Heart left ventricle (tissue), 13 donors: ENCODE measurements at regions not wholly inside any gene's neighbourhood (a gene's known extent, or its start where the extent isn't known, plus 50 kb on each side); places are given as distances from the start of the nearest gene placed in this dataset.

Experiments used
- CTCF ChIP-seq, 12 donors: fragments of 200-600 bp; sonication (generic) in 4 of 12; IDR thresholded peaks; one replicate each; pipeline versions ENCODE4 v1.5.0 to v1.8.0; 2018 to 2022; ENCODE audit warnings: antibody characterized with exemption in 12 of 12, mild to moderate bottlenecking in 5 of 12
- POLR2A ChIP-seq, 2 donors: fragments of 450-650 bp; IDR thresholded peaks; one replicate each; pipeline ENCODE4 v1.6.1; 2017; ENCODE audit warnings: antibody characterized with exemption in 2 of 2, mild to moderate bottlenecking in 2 of 2, moderate library complexity in 2 of 2
- donor health status: ischemic (EF 13 %, LVEDD 7.1; RV severe dilation, severe dysfunction).
- donor health status: DM: no; HTN: yes; CAD: no.
- donor health status: DM: no; HTN: no; CAD: no.
- donor health status: ischemic (EF 25% LVEDD 6.9; RV normal size, moderate dysfunction).
- donor health status: ischemic (EF 25% LVEDD 5.7; RV mildly dilated, moderate dysfunction).
- donor health status: ischemic (EF 35%, LVEDD 5.7; RV mildly dilated, moderate dysfunction).
- donor health status: nonischemic (EF 11% LVEDD 7.7; RV severe dilation, severe dysfunction).
- donor health status: DM: yes; HTN: yes; CAD: no.
- donor health status: PGD.
- donor health status: ischemic (EF 29% LVEDD 5.4; RV normal size, mild dysfunction).
- donor health status: nonischemic (EF 23%, LVEDD 6.1; RV moderate dilation, normal function).

GRCh38 chr4:134952775-134953174 is 751.2 kb upstream of the PABPC4L start:
- no peak for TF ChIP-seq POLR2A (IDR thresholded peaks at IDR 0.05)
- no peak for TF ChIP-seq CTCF (IDR thresholded peaks at IDR 0.05)
